ENCODE measurements at regions not wholly inside any gene's neighbourhood (a gene's known extent, or its start where the extent isn't known, plus 50 kb on each side); places are given as distances from the start of the nearest gene placed in this dataset.

- no peaks in the 10 kb centered on the region for H3K36me3 ChIP-seq (ENCODE audit: control insufficient read depth in 2 of 2, extremely low read depth in 1 of 2, insufficient read depth in 2 of 2, low read length in 2 of 2)
- H3K4me3 ChIP-seq (replicated peaks in 1 of 3; ENCODE audit: insufficient read depth in 1 of 3, low read depth in 1 of 3, low read length in 3 of 3): no peak overlapping the region
- FAIRE-seq (no peak), DNase-seq (ENCODE audit: low read depth, low spot score) (no peak)
- no peaks in the 10 kb centered on the region for H3K9me3 ChIP-seq (replicated peaks; ENCODE audit: control insufficient read depth, insufficient read depth, low read length)
- intact Hi-C loops (cut with micrococcal nuclease) (loop anchor here (2.0 kb wide), 1 partner anchor 48 kb away; no protein-coding TSS in a partner anchor), dilution Hi-C loops (cut with MboI; ENCODE audit: extremely low pct_ligation_motif_present, low sequenced_read_pairs) (no loop called here)
- H2AFZ ChIP-seq (ENCODE audit: low read depth, low read length): no peak overlapping the region
- H3K9me1 ChIP-seq (replicated peaks; ENCODE audit: control insufficient read depth, extremely low read depth, insufficient read depth, low read length): no peaks in the 10 kb centered on the region
- H3K27me3 ChIP-seq (ENCODE audit: control insufficient read depth in 2 of 2, insufficient read depth in 2 of 2, low read length in 2 of 2): no peaks in the 10 kb centered on the region
- POLR2A ChIA-PET: no interaction called here
- H3K9ac ChIP-seq (replicated peaks; ENCODE audit: extremely low read depth, insufficient read depth, low read length): no peak overlapping the region
- no peak overlapping the region for H3K4me2 ChIP-seq (ENCODE audit: insufficient read depth, low read length)
- no peaks in the 10 kb centered on the region for H4K20me1 ChIP-seq (replicated peaks; ENCODE audit: control insufficient read depth, extremely low read depth, insufficient read depth, low read length)
- TF ChIP-seq CTCF (IDR thresholded peaks at IDR 0.05; ENCODE audit: extremely low read depth in 1 of 2, insufficient read depth in 1 of 2, low read depth in 1 of 2, low read length in 2 of 2) (no peak), FOS (IDR thresholded peaks at IDR 0.05; ENCODE audit: borderline replicate concordance, insufficient read depth, low read length) (no peak), JUN (IDR thresholded peaks at IDR 0.05; ENCODE audit: borderline replicate concordance, insufficient read depth, insufficient read length, low read depth) (no peak), EZH2 (IDR thresholded peaks at IDR 0.05; ENCODE audit: borderline replicate concordance, low read depth, low read length, severe bottlenecking) (no peak), POLR2A (IDR thresholded peaks at IDR 0.05; ENCODE audit: low read depth, low read length) (no peak), GATA2 (IDR thresholded peaks at IDR 0.05; ENCODE audit: insufficient read depth, insufficient read length, low read depth, low read length) (no peak), MYC (IDR thresholded peaks at IDR 0.05; ENCODE audit: low read depth, low read length) (no peak), POLR2AphosphoS5 (IDR thresholded peaks at IDR 0.05; ENCODE audit: insufficient read depth, low read depth, low read length) (no peak)
- TF ChIP-seq, protein P1, sequence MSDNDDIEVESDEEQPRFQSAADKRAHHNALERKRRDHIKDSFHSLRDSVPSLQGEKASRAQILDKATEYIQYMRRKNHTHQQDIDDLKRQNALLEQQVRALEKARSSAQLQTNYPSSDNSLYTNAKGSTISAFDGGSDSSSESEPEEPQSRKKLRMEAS (IDR thresholded peaks at IDR 0.05; ENCODE audit: insufficient read depth, insufficient read length): no peak
- BruUV-seq (replicated peaks): no TSS peak
- no peaks in the 10 kb centered on the region for H3K79me2 ChIP-seq (ENCODE audit: control insufficient read depth, insufficient read depth, low read length)
- no peak overlapping the region for H3K27ac ChIP-seq (ENCODE audit: insufficient read depth, low read depth, low read length)
- CTCF ChIA-PET: interaction anchor here (1.1 kb wide), 1 partner anchor 10 kb away, joined by 3 read pairs; no protein-coding TSS in a partner anchor
- peaks cover 12% of the 10 kb centered on the region for H3K4me1 ChIP-seq (ENCODE audit: control insufficient read depth, extremely low read depth, insufficient read depth, low read length)
Measured at GRCh38 chr11:128398517-128399250, 188.7 kb downstream of the ETS1 start.

Measured in endothelial cell of umbilical vein (primary cell).